Loucy (cell line): ENCODE measurements at regions not wholly inside any gene's neighbourhood (a gene's known extent, or its start where the extent isn't known, plus 50 kb on each side); places are given as distances from the start of the nearest gene placed in this dataset.

Experiments
- H2AFZ ChIP-seq: fragments of 200-600 bp; sonication (generic); 2 replicates; pipeline ENCODE4 v1.6.0; 2016; ENCODE audit warnings: antibody characterized with exemption, mild to moderate bottlenecking, low read length, moderate library complexity
- H3F3A ChIP-seq: fragments of 200-600 bp; 2 replicates; pipeline ENCODE4 v1.6.0; 2016; ENCODE audit warnings: antibody characterized with exemption, low read depth, mild to moderate bottlenecking
- H3K27me3 ChIP-seq: fragments of 200-600 bp; sonication (generic); 2 replicates; pipeline ENCODE4 v1.6.1; 2014; ENCODE audit warnings: low read length, mild to moderate bottlenecking; ENCODE audit not compliant: insufficient read depth, poor library complexity, severe bottlenecking
- H3K36me3 ChIP-seq: fragments of 200-600 bp; sonication (generic); 2 replicates; pipeline ENCODE4 v1.6.1; 2016; ENCODE audit warnings: low read length; ENCODE audit not compliant: insufficient read depth
- H3K4me1 ChIP-seq: fragments of 200-600 bp; sonication (generic); 2 replicates; pipeline ENCODE4 v1.5.1; 2014; ENCODE audit warnings: low read length, mild to moderate bottlenecking; ENCODE audit not compliant: insufficient read depth, poor library complexity, severe bottlenecking
- H3K4me2 ChIP-seq: fragments of 200-600 bp; sonication (generic); 2 replicates; pipeline ENCODE4 v1.6.0; 2014; ENCODE audit warnings: antibody characterized with exemption, low read length, low read depth, mild to moderate bottlenecking; ENCODE audit not compliant: poor library complexity, severe bottlenecking
- H3K4me3 ChIP-seq: fragments of 200-600 bp; sonication (generic); 2 replicates; pipeline ENCODE4 v1.5.1; 2014; ENCODE audit warnings: low read length, mild to moderate bottlenecking, mixed read lengths; ENCODE audit not compliant: poor library complexity, severe bottlenecking
- H3K79me2 ChIP-seq: fragments of 200-600 bp; sonication (generic); 2 replicates; pipeline ENCODE4 v1.6.1; 2014; ENCODE audit warnings: low read length; ENCODE audit not compliant: insufficient read depth
- H3K9ac ChIP-seq: fragments of 200-600 bp; sonication (generic); 2 replicates; pipeline ENCODE4 v1.6.0; 2014; ENCODE audit warnings: mild to moderate bottlenecking, low read depth, low read length, moderate library complexity; ENCODE audit not compliant: poor library complexity, severe bottlenecking
- H3K9me2 ChIP-seq: fragments of 200-600 bp; sonication (generic); replicated peaks from 2 replicates; pipeline ENCODE4 v1.6.1; 2016; ENCODE audit warnings: low read depth, low read length, mixed read lengths
- H3K9me3 ChIP-seq: fragments of 200-600 bp; sonication (generic); 2 replicates; pipeline ENCODE4 v1.6.1; 2014; ENCODE audit warnings: mild to moderate bottlenecking, antibody characterized with exemption, low read length, low read depth; ENCODE audit not compliant: insufficient read depth
- H4K20me1 ChIP-seq: fragments of 200-600 bp; sonication (generic); 2 replicates; pipeline ENCODE4 v1.6.0; 2014; ENCODE audit warnings: antibody characterized with exemption, low read length, mild to moderate bottlenecking; ENCODE audit not compliant: insufficient read depth, poor library complexity, severe bottlenecking
- EZH2phosphoT487 ChIP-seq: fragments of 200-600 bp; IDR thresholded peaks from 2 replicates; pipeline ENCODE4 v1.6.1; 2018; ENCODE audit warnings: antibody characterized with exemption, mild to moderate bottlenecking, moderate library complexity, borderline replicate concordance
- TF ChIP-seq, protein P1 (sequence below): fragments of 200-600 bp; sonication (generic); conservative IDR thresholded peaks from 2 replicates; pipeline ENCODE4 v1.5.1; 2014; ENCODE audit warnings: mild to moderate bottlenecking, antibody characterized with exemption, low read length

- Histone ChIP-seq H3F3A (no peaks in the 10 kb centered on the region), H3K79me2 (no peaks in the 10 kb centered on the region), H3K9ac (no peak overlapping the region), H3K9me2 (no peaks in the 10 kb centered on the region), H4K20me1 (no peaks in the 10 kb centered on the region), H3K27me3 (no peaks in the 10 kb centered on the region), H3K9me3 (no peaks in the 10 kb centered on the region), H3K4me2 (no peak overlapping the region), H3K4me1 (no peaks in the 10 kb centered on the region), H2AFZ (no peak overlapping the region), H3K36me3 (no peaks in the 10 kb centered on the region), H3K4me3 (no peak overlapping the region)
- TF ChIP-seq EZH2phosphoT487 = no peak
- TF ChIP-seq, protein P1, sequence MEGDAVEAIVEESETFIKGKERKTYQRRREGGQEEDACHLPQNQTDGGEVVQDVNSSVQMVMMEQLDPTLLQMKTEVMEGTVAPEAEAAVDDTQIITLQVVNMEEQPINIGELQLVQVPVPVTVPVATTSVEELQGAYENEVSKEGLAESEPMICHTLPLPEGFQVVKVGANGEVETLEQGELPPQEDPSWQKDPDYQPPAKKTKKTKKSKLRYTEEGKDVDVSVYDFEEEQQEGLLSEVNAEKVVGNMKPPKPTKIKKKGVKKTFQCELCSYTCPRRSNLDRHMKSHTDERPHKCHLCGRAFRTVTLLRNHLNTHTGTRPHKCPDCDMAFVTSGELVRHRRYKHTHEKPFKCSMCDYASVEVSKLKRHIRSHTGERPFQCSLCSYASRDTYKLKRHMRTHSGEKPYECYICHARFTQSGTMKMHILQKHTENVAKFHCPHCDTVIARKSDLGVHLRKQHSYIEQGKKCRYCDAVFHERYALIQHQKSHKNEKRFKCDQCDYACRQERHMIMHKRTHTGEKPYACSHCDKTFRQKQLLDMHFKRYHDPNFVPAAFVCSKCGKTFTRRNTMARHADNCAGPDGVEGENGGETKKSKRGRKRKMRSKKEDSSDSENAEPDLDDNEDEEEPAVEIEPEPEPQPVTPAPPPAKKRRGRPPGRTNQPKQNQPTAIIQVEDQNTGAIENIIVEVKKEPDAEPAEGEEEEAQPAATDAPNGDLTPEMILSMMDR = no peak
These were observed 486.5 kb downstream of the TMEM114 start for GRCh38 chr16:8103649-8104289.

GRCh38 chr16:8099586-8099985 is 490.7 kb downstream of the TMEM114 start:
- H3K4me1 ChIP-seq = no peaks in the 10 kb centered on the region
- H3K9me2 ChIP-seq = no peaks in the 10 kb centered on the region
- H3K9me3 ChIP-seq = no peaks in the 10 kb centered on the region
- no peaks in the 10 kb centered on the region for H3K27me3 ChIP-seq
- no peaks in the 10 kb centered on the region for H3K79me2 ChIP-seq
- no peak overlapping the region for H3K9ac ChIP-seq
- no peak overlapping the region for H2AFZ ChIP-seq
- no peaks in the 10 kb centered on the region for H3F3A ChIP-seq
- TF ChIP-seq EZH2phosphoT487 = no peak
- TF ChIP-seq, protein P1 = no peak
- H3K36me3 ChIP-seq = no peaks in the 10 kb centered on the region
- no peak overlapping the region for H3K4me3 ChIP-seq
- H4K20me1 ChIP-seq = no peaks in the 10 kb centered on the region
- H3K4me2 ChIP-seq = no peak overlapping the region

DNA sequence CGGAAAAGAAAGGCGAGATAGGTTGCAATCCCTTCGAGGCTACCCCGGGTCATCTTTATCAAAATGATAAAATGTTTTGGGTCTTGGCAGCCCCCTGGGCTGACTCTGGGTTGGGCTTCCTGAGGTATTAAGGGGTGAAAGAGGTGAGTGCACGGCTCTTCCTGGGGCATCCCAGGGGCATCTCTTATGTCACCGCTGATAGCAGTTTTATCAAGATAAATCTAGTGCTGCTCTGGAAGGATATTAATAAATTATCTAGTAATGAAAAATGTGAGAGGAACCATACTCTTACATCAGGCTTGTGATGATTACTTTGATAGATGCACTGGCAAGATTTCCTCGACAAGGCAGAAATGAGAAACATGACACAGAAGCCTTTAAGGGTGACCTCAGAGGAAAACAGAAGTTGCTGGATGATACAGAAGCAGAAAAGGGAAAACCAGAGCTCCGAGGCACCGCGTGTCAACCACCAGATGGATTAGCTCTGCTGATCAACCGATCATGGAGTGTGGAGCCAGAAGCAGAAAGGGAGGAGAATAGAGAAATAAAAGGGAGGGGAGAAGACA is 491.3 kb downstream of the TMEM114 start:
- no peak for TF ChIP-seq EZH2phosphoT487
- TF ChIP-seq, protein P1 = no peak
- H3K27me3 ChIP-seq = no peaks in the 10 kb centered on the region
- no peak overlapping the region for H3K4me2 ChIP-seq
- H3K4me3 ChIP-seq = no peak overlapping the region
- no peaks in the 10 kb centered on the region for H3F3A ChIP-seq
- H3K36me3 ChIP-seq = no peaks in the 10 kb centered on the region
- H3K9me2 ChIP-seq = no peaks in the 10 kb centered on the region
- H2AFZ ChIP-seq = no peak overlapping the region
- H3K4me1 ChIP-seq = no peaks in the 10 kb centered on the region
- no peaks in the 10 kb centered on the region for H3K79me2 ChIP-seq
- H3K9ac ChIP-seq = no peak overlapping the region
- H3K9me3 ChIP-seq = no peaks in the 10 kb centered on the region
- H4K20me1 ChIP-seq = no peaks in the 10 kb centered on the region
